Ovary (tissue), 7 donors: ENCODE measurements at regions not wholly inside any gene's neighbourhood (a gene's known extent, or its start where the extent isn't known, plus 50 kb on each side); places are given as distances from the start of the nearest gene placed in this dataset.

Experiments
- DNase-seq, 5 donors: peaks; one replicate each; pipeline ENCODE4 v3.0.0-alpha.2; 2019 to 2020
- H3K27ac ChIP-seq, 2 donors: fragments of 200-600 bp; one replicate each; pipeline versions ENCODE4 v1.5.1 to v1.8.0; 2019 to 2022
- H3K27me3 ChIP-seq: fragments of 200-600 bp; one replicate; pipeline ENCODE4 v1.8.0; 2022
- H3K36me3 ChIP-seq: fragments of 200-600 bp; sonication (generic); one replicate; pipeline ENCODE4 v1.5.1; 2019
- H3K4me1 ChIP-seq: one replicate; pipeline ENCODE4 v1.8.1; 2013; ENCODE audit warnings: mild to moderate bottlenecking, moderate library complexity; ENCODE audit not compliant: insufficient read depth
- H3K4me3 ChIP-seq: fragments of 200-600 bp; sonication (generic); one replicate; pipeline ENCODE4 v1.5.1; 2017
- H3K9me3 ChIP-seq, 2 donors: fragments of 200-600 bp in 1 of 2; sonication (generic) in 1 of 2; one replicate each; pipeline versions ENCODE4 v1.5.1 to v1.8.1; 2013 to 2019; ENCODE audit warnings: mild to moderate bottlenecking in 1 of 2, moderate library complexity in 1 of 2
- EP300 ChIP-seq: sonication (generic); formaldehyde crosslinking; IDR thresholded peaks from one replicate; pipeline ENCODE4 v1.6.1; 2017; ENCODE audit warnings: antibody characterized with exemption
- POLR2A ChIP-seq: fragments of 450-650 bp; IDR thresholded peaks from one replicate; pipeline ENCODE4 v1.6.1; 2017; ENCODE audit warnings: antibody characterized with exemption, mild to moderate bottlenecking, moderate library complexity
- WGBS, 3 donors: extraction: QIAGEN DNeasy Blood & Tissue Kit in 1 of 3; methylation state at CpG; one replicate each; pipeline versions ENCODE4 v1.1.5 to v1.1.7; 2013 to 2017; 5-methylcytosine and 5-hydroxymethylcytosine counted together
- intact Hi-C, 4 donors: fragments of 100-400 bp; cut with DNase I; formaldehyde crosslinking; loops; one replicate each; pipeline versions ENCODE4 v1.11.0 to v1.15.1; 2022 to 2023
- TF ChIP-seq, protein P1 (sequence below), 3 donors: fragments of 450-650 bp in 2 of 3; fragments of 200-600 bp in 1 of 3; IDR thresholded peaks; one replicate each; pipeline versions ENCODE4 v1.5.1 to v1.8.0; 2016 to 2022; ENCODE audit warnings: antibody characterized with exemption in 3 of 3, mild to moderate bottlenecking in 1 of 3
- donor health status: DM: no; HTN: no; CAD: no; lungs with moderate emphysema.
- donor health status: DM: no; HTN: no; CAD: no.
- donor health status: Bipolar disorder and iron deficiency.
- donor health status: DM: no; HTN: no; CAD: no.
- donor health status: DM: yes; HTN: yes; CAD: no.

DNA sequence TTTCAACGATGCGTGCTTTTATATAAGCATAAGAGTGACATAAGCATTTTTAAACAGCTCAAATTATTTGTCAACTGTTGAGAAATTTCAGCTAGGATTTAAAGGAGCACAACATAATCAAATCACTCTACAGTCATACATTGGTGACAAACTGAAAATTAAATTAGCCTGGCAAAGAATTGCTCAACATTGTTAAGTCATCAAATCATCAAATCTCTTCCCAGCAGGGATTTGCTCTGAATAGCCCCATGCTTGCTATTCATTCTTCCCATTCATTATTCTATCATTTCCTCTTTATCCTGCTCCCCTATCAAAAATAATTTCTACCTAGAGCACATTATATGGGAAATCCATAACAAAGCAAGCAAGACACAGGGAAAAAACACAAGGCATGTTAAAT is 198.7 kb upstream of the LUZP2 start:
- Histone ChIP-seq H3K9me3 (no peaks in the 10 kb centered on the region), H3K27ac (no peak overlapping the region), H3K4me3 (no peak overlapping the region), H3K27me3 (no peaks in the 10 kb centered on the region), H3K36me3 (no peaks in the 10 kb centered on the region), H3K4me1 (no peaks in the 10 kb centered on the region)
- WGBS, 3 donors: 92% methylated on average over 2 of the region's 2 CpGs
- no peak for DNase-seq
- intact Hi-C loops: no loop called here
- no peak for TF ChIP-seq POLR2A
- no peak for TF ChIP-seq EP300
- TF ChIP-seq, protein P1, sequence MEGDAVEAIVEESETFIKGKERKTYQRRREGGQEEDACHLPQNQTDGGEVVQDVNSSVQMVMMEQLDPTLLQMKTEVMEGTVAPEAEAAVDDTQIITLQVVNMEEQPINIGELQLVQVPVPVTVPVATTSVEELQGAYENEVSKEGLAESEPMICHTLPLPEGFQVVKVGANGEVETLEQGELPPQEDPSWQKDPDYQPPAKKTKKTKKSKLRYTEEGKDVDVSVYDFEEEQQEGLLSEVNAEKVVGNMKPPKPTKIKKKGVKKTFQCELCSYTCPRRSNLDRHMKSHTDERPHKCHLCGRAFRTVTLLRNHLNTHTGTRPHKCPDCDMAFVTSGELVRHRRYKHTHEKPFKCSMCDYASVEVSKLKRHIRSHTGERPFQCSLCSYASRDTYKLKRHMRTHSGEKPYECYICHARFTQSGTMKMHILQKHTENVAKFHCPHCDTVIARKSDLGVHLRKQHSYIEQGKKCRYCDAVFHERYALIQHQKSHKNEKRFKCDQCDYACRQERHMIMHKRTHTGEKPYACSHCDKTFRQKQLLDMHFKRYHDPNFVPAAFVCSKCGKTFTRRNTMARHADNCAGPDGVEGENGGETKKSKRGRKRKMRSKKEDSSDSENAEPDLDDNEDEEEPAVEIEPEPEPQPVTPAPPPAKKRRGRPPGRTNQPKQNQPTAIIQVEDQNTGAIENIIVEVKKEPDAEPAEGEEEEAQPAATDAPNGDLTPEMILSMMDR (IDR thresholded peaks at IDR 0.05): no peak

DNA sequence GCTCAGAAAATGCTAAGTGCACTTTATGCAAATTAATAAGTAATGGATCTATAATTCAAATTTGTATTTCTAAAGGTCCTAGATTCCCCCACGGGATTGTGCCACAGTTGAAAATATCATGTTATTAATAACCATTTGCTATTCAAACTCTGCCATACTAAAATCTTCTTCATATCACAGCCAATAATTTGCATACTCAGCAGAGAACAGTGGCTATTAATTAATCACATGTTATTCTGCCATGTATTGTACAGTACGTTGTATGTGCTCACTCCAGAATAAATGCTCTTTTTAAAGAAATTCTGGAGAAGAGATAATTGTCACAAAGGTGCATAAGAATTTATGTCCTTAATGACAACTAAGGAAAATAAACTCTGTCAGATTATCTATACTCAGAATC is 184.9 kb upstream of the LUZP2 start:
- no peaks in the 10 kb centered on the region for H3K4me1 ChIP-seq
- no peak overlapping the region for H3K27ac ChIP-seq
- DNase-seq: no peak
- no peak for TF ChIP-seq EP300
- TF ChIP-seq, protein P1 (IDR thresholded peaks at IDR 0.05): no peak
- no peak for TF ChIP-seq POLR2A
- H3K4me3 ChIP-seq: no peak overlapping the region
- no peaks in the 10 kb centered on the region for H3K27me3 ChIP-seq
- 84 to 88% (median 85%) methylated on average over 2 of the region's 2 CpGs for WGBS, 3 donors
- no peaks in the 10 kb centered on the region for H3K36me3 ChIP-seq
- no peaks in the 10 kb centered on the region for H3K9me3 ChIP-seq
- intact Hi-C loops: no loop called here

DNA sequence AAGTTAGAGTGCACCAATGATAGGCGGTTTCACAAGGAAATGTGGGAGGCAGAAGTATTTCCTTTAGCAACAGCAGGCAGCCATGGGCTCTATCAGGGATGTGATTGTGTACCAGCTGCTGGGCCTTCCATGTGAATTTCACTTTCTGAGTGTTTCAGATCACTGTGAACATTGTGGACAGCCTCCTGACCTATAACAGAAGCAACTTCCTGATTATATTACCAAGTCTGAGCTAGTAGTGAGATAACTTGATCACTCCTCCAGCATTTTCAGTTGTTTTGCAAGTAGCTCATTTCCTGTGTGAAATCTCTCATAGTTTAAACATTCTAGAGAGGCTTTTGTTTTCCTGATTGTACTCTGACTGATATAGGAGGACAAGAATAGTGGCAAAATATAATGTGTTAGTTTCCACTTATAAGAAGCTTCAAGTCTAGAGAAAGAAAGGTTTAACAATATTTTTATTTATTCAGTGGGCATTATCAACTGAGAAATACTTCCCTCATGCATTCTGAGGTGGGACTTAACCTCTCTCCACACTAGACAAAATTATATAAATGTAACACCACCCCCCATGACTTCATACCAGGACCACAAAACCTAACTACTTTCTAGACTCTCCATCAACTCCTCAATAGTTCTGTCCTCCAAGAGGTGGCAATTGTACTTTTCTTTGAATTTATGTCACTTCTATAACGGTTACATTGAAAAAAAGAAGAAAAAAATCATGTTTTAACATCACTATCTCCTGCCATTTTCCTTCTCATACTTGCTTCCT is 184.2 kb upstream of the LUZP2 start:
- Histone ChIP-seq H3K9me3 (no peaks in the 10 kb centered on the region), H3K27ac (no peak overlapping the region), H3K36me3 (no peaks in the 10 kb centered on the region), H3K4me3 (no peak overlapping the region), H3K27me3 (no peaks in the 10 kb centered on the region), H3K4me1 (no peaks in the 10 kb centered on the region)
- TF ChIP-seq EP300: no peak
- TF ChIP-seq, protein P1 (IDR thresholded peaks at IDR 0.05): no peak
- TF ChIP-seq POLR2A: no peak
- WGBS, 3 donors: 69 to 86% (median 72%) methylated on average over 2 of the region's 2 CpGs
- no peak for DNase-seq
- intact Hi-C loops: no loop called here

- TF ChIP-seq EP300: no peak
- TF ChIP-seq, protein P1 (IDR thresholded peaks at IDR 0.05): no peak
- no peak for TF ChIP-seq POLR2A
- no peaks in the 10 kb centered on the region for H3K36me3 ChIP-seq
- H3K27me3 ChIP-seq: no peaks in the 10 kb centered on the region
- intact Hi-C loops: no loop called here
- no peak overlapping the region for H3K27ac ChIP-seq
- WGBS, 3 donors: 50 to 77% (median 73%) methylated on average over 2 of the region's 2 CpGs
- no peak overlapping the region for H3K4me3 ChIP-seq
- no peaks in the 10 kb centered on the region for H3K4me1 ChIP-seq
- H3K9me3 ChIP-seq: no peaks in the 10 kb centered on the region
- DNase-seq: no peak
These were observed 175.6 kb upstream of the LUZP2 start for GRCh38 chr11:24321229-24321628.
